Cardiac fibroblast (primary cell): ENCODE measurements at regions not wholly inside any gene's neighbourhood (a gene's known extent, or its start where the extent isn't known, plus 50 kb on each side); places are given as distances from the start of the nearest gene placed in this dataset.

ENCODE experiments used
- DNase-seq, 2 donors: peaks; one replicate each; pipeline versions ENCODE4 v3.0.0 to v3.0.0-alpha.2; 2010; ENCODE audit warnings: low read depth in 2 of 2
- H3K4me3 ChIP-seq, 2 donors: replicated peaks in 1 of 2; 1 replicate in 1 of 2; 2 replicates in 1 of 2; pipeline ENCODE4 v1.5.1; 2011; ENCODE audit warnings: low read depth in 2 of 2, low read length in 2 of 2, mild to moderate bottlenecking in 2 of 2, moderate library complexity in 1 of 2
- TF ChIP-seq, protein P1 (sequence below): IDR thresholded peaks from one replicate; pipeline ENCODE4 v1.5.1; 2011; ENCODE audit warnings: low read depth, mild to moderate bottlenecking, low read length, inconsistent platforms

DNA sequence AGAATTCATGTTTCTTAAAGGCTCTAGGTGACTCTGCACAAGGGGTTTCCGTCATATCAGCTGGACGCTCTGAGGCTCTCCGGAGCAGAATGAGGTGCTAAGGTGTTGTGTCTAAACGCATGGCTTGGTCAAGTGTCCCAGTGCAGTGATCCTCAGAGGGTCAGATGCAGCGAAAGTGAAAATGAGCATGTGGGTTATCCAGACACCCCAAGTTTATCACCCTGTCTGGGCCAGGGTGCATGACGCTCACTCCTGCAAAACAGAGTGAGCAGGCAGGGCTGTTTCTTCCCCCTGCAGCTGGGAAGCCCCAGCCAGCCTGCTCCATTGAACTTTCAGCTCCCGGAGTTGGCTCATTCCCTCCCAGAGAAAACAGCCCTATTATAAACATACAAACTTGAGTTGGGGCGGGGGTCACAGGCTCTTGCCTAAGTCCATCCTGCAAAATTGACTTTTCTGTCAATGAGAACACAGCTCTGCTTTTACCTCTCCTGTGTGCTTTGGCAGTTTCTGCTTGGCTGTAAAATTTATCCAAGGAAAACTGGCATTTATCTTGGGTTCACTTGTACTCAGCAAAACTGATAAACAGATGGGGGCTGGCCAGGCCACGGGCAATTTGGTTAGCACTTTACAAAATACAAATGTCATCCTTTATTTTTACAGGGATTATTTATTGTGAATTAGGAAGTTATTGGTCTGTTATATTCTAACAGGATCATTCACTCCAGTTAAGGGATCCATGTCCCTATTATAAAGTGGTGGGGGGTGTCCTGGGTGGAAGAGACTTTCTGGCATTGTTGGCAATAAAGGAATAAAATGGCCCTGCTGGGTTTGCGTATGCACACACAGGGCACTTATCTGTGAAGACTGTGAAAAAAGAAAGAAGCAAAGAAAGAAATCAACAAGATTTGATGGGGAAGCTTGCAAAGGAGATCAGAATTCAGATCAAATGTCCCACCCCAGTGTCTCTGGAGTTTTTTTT, 154.9 kb downstream of the FOXA2 start:
- TF ChIP-seq, protein P1, sequence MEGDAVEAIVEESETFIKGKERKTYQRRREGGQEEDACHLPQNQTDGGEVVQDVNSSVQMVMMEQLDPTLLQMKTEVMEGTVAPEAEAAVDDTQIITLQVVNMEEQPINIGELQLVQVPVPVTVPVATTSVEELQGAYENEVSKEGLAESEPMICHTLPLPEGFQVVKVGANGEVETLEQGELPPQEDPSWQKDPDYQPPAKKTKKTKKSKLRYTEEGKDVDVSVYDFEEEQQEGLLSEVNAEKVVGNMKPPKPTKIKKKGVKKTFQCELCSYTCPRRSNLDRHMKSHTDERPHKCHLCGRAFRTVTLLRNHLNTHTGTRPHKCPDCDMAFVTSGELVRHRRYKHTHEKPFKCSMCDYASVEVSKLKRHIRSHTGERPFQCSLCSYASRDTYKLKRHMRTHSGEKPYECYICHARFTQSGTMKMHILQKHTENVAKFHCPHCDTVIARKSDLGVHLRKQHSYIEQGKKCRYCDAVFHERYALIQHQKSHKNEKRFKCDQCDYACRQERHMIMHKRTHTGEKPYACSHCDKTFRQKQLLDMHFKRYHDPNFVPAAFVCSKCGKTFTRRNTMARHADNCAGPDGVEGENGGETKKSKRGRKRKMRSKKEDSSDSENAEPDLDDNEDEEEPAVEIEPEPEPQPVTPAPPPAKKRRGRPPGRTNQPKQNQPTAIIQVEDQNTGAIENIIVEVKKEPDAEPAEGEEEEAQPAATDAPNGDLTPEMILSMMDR: no peak
- no peak overlapping the region for H3K4me3 ChIP-seq

DNA sequence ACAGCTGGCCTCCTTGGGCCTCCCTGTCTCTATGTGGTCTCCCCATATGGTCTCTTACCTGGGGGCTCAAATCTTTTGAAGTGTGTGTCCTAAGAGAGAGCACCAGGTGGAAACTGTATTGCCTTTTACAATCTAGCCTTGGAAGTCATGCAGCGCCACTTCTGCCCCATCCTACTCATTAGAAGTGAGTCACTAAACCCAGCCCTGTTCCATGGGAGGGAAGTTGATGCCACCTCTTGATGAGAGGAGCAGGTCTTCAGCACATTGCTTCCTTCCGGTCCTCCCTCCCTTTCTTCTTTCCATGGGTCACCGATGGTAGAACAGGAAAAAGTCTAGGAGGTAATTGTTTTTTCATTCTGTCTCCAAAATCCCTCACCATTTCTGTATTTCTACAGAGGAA, 156.3 kb downstream of the FOXA2 start:
- TF ChIP-seq, protein P1: no peak
- H3K4me3 ChIP-seq: no peak overlapping the region
- DNase-seq: no peak

More for the DNA sequence above, 154.9 kb downstream of the FOXA2 start:
- no peak for DNase-seq

DNA sequence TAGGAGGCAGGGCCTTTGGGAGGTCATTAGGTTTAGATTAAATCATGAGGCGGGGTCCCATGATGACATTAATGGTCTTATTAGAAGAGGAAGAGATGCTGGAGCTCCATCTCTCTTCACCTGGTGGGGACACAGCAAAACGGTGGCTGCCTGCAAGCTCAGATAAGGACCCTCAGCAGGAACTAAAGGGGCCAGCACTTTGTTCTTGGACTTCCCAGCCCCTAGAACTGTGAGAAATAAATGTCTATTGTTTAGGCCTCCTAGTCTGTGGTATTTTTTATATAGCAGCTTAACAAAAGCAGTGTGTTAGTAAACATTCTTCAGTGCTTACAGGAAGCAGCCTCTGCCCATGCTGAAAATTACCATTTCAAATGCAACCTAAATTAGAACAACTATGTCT, 157.6 kb downstream of the FOXA2 start:
- no peak overlapping the region for H3K4me3 ChIP-seq
- TF ChIP-seq, protein P1: no peak
- no peak for DNase-seq

DNA sequence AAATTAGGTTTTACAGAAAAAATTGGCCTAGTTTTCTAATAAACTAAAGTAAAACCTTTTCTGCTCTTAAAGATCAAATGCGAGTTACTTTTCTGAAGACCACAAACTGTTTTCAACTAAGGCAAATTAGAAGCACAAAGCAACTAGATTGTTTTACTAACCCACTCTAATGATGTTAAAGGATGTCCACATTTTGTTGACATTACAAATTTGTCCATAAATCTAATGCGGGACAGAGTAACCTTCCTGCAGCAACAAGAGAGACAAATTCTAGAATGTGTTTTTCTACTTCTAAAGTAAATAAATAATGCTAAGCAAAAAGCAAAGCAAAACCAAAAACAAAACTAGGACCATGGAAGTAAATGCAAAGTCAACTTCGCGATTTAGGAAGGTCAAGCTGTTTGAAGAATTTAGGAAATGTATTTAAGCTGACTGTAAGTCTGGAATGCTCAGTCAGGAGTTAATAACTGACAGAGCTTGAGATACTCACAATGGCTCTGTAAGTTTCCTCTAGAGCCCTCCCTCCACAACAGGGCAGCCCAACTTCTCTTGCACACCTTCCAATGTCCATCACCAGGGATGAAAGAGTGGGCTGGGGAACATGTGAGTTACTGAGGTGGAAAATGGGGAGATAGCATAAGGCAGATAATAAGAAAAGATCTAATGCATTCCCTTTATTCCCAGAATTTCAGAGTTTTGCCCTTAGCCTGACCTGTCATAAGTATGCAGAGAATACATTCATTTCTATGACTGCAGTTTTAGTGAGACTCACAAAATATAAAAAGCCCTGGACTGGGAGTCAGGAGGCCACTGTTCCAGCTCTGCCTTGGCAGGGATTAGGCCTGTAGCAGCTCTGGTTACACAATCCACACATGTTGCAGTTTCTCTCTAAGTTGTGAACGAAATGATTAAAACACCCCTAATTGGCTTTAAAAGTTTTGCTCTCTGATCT, 158.8 kb downstream of the FOXA2 start:
- DNase-seq: peak in 1 of 2 donors; percentile 27
- TF ChIP-seq, protein P1: no peak
- no peak overlapping the region for H3K4me3 ChIP-seq

DNA sequence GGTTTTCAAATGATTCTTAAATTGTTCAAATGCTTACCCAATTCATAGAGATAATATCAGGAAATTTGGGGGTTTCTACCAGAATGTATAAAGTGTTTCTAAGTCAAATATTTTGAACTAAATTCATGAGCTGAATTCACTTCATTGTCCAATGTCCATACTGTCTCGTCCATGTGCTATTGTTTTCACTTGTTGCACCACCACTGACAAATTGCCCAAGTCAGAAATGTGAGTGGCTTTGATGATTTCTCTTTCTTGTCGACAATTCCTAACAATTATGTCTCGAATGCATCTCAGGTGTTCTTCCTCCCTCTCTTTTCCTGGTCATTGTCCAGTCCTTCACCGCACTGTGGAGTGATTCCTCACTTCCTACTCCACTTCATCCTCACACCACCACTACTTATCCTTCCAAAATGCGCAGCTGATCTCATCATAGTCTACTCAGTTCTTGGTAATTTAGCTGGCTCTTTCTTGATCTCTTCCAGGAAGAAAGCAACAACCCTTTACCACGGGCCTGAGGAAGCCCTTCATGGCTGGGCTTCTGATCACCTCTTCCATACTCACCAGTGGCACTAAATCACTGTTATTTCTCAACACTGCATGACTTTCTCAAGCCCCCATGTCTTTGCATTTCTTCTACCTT, 161.1 kb downstream of the FOXA2 start:
- no peak for DNase-seq
- TF ChIP-seq, protein P1: no peak
- H3K4me3 ChIP-seq: no peak overlapping the region

DNA sequence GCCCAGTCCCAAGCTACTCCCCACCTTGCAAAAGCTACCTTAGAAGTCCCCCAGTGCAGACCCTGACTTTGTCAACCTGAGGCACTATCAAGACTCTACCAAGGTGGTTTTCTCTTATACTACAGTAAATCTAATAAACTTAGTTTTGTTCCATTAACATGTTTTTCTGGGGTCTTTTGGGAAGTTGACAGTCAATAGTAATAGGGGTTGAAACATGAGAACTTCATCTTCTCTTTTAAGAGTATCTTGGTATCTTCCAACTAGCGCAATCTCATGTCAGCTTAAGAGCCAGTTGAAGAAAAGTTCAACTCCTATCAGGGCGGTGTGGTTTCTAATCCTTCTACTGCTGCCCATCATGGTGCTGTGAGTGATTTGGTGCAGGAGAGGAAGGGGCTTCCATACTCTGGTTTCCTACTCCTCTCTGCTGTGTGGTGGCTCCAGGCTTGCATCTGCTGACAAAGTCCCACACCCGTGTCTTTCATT, 164.2 kb downstream of the FOXA2 start:
- TF ChIP-seq, protein P1: no peak
- DNase-seq: no peak
- H3K4me3 ChIP-seq: no peak overlapping the region
